ENCODE measurements at regions not wholly inside any gene's neighbourhood (a gene's known extent, or its start where the extent isn't known, plus 50 kb on each side); places are given as distances from the start of the nearest gene placed in this dataset.
"Not testable (repeated sequence)": the region's sequence is repeated elsewhere in the genome, so short reads cannot be mapped to it uniquely, and the experiment has no call there.

GRCh38 chr4:55028196-55028595 is 97.2 kb downstream of the KDR start:
- no peak for FAIRE-seq

DNA sequence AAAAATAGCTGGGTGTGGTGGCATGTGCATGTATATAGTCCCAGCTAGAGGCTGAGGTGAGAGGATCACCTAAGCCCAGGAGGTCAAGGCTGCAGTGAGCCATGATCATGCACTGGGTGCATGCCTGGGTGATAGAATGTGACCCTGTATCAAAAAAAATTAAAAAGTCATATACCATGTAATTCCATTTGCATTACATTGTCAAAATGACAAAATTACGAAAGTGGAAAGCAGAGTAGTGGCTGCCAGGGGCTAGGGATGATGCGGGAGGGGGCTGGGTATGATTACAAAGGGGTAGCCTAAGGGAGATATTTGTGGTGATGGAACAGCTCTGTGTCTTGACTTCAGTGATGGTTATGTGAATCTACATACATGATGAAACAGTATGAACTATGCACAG is 97.8 kb downstream of the KDR start:
- no peak for FAIRE-seq

- FAIRE-seq: not testable (repeated sequence)
Observed at GRCh38 chr4:55025456-55025855, 99.9 kb downstream of the KDR start.

DNA sequence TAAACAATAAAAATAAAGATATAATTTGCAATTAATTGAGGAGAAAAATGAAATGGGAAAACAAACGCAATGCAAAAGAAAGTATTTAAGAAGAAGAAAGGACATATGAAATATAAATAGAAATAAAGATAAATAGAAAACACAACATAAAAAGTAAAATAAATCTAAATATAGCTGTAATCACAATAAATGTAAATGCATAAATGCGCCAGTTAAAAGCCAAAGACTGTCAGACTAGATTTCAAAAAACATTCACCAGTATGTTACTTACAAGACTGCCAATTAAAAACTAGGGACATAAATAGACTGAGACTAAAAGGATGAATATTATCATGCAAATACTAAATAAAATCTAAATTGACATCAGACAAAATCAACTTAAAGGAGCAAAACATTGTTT is 102.4 kb downstream of the KDR start:
- FAIRE-seq: peak; percentile 9

GRCh38 chr4:55021214-55021613 is 104.2 kb downstream of the KDR start:
- FAIRE-seq: no peak

- no peak for FAIRE-seq
Observed at GRCh38 chr4:55020131-55020530, 105.3 kb downstream of the KDR start.

DNA sequence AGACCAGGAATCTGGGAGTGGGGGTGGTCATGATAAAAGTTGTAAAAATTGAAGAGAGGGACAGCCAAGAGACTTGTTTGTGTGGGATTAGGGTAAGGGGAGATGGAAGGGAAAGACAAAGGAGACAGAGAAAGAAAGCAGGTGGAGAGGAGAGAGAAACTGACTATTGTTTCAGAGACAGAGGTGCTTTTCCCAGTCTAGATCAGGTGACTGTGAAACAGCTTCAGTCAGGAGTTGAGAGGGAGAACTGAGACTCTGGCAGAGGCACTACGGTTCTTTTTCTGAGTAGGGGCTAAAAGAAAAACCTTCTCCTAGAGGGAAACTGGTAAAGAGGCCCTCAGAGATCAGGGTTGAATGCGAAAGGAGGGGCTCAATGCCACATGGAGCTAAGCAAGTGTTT is 106.4 kb downstream of the KDR start:
- FAIRE-seq: no peak

DNA sequence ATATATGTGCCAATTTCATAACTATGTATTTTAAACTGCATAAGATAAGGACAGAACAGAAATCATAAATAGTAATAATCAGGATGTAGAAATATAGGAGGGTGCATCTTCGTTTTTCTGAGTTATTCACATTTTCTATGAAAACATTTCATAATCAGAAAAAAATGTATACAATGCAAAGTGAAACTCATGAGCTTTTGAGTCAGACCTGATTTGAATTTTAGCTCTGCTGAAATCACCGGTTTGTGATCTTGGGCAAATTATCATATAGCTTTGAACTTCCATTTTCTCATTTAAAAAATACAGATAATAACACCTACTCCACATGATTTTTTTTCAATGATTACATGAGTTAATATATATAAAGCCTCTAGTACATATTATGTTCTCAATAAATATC is 106.9 kb downstream of the KDR start:
- FAIRE-seq: no peak

GRCh38 chr4:55017406-55017805 is 108.0 kb downstream of the KDR start:
- FAIRE-seq: no peak

GRCh38 chr4:55016131-55016530 is 109.3 kb downstream of the KDR start:
- FAIRE-seq: no peak

DNA sequence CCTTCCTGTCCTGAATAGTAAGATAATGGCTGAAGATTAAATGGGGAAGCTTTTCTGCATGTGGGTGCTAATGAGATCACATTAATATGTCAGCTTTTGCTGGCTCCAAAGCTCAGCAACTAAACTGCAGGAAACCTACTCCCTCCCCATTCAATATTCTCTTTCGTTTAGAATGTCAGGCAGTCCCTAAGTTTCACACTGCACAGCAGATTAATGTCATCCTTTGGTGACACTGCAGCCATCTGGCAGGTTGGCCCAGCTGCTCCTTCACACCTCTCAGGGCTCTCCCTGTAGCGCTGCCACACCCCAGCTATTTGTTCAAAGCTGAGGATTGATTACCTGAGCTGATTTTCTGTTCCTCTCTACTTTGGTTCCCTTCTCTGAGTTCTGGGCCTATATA is 110.5 kb downstream of the KDR start:
- no peak for FAIRE-seq

DNA sequence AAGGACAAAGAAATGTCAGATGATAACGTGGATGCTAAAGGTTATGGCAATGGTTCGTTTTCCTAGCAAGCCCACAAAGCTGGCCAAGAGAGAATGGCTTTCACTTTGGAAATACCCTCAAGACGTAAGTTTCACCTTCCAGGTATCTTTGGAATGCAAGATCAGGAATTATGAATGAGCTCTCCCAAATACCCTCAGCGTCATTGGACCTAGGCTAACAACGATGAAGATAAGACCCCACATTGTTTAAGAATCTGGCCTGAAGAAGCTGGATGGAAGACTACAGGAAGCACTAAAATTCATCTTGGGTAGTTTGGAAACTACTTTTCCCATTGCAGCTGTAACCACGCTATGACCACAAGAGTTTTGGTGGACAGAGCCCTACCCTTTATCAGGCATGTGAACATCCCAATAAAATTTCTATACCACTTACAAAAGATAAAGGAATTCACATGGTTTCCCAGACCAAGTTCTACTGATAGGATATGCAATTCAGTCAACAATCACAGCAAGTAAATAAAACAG is 111.9 kb downstream of the KDR start:
- no peak for FAIRE-seq

- no peak for FAIRE-seq
Observed at GRCh38 chr4:55012363-55013230, 112.8 kb downstream of the KDR start.

DNA sequence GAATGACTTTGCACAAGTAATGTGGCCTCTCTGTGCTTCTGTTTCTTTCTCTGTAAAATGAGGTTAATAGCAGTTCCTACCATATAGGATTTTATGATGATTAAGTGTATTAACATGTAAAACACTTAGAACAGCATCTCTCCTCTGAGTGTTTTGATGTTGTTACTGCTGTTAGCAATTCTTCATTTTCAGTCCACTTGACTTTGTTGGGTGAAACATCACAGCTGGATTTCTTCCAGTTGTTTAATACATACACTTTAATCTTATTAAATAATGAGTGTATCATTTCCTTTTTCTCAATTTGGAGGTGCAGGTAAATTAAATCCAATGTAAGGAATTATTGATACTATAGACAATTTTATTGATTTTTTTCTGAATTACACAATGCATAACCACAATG is 113.6 kb downstream of the KDR start:
- no peak for FAIRE-seq

- peak; percentile 57 for FAIRE-seq
Observed at GRCh38 chr4:55010550-55010949, 114.8 kb downstream of the KDR start.

- no peak for FAIRE-seq
Observed at GRCh38 chr4:55008166-55009056, 117.0 kb downstream of the KDR start.

DNA sequence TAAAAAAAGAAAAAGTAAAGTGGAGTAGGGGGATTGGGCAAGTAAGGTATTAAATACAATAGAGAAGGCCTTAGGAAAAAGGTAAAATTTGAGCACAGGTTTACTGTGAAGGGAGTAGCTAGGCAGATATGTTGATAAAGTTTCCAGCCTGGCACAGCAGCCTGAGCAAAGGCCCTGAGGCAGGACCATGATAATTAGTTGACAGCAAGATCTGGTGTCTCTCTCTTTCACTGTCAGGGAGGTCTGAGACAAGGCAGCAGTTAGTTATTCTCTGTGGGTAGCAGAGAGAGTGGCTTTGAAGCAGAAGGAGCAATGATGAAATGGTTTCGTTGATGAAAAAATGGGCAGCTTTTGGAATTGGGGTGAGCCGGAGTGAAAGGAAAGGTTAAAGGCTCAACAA is 119.5 kb downstream of the KDR start:
- no peak for FAIRE-seq

DNA sequence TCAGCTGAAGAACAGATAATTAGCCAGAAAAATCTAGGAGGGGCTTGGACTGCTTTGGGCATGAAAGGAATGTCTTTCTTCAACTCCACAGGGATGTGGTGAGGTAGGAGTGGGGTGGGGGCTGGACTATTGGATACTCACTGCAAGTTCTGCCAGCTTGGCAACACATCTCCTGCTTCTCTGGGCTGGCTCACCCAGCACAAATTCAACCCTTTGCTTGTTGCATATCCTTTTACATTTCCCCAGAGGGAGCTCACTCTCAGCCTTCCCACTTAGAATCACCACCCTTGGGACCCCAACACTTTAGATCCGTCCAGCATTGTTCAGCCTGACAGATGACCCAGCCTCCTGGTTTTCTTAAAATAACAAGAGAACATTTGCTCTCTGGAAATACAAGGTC is 120.6 kb downstream of the KDR start:
- no peak for FAIRE-seq

DNA sequence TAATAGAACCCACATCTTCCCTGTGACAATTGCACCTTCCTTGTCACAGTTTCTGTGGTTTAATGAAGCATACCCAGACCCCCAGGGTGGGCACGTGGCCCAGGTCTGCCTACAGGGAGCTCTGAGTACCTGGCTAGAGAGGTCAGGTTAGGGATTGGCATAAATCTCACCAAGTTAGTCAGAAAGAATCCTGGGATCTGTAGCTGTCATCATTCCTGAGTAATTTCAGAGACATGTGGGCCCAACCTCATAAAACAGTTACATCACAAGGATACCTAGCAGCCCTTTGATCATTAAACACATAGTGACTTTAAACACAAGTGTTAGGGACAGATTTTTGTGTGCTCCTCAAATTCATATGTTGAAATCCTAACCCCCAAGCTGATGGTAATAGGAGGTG is 123.0 kb downstream of the KDR start:
- no peak for FAIRE-seq

- no peak for FAIRE-seq
Observed at GRCh38 chr4:55001538-55001937, 123.9 kb downstream of the KDR start.

GRCh38 chr4:54999003-54999402 is 126.4 kb downstream of the KDR start:
- FAIRE-seq: peak; percentile 86

DNA sequence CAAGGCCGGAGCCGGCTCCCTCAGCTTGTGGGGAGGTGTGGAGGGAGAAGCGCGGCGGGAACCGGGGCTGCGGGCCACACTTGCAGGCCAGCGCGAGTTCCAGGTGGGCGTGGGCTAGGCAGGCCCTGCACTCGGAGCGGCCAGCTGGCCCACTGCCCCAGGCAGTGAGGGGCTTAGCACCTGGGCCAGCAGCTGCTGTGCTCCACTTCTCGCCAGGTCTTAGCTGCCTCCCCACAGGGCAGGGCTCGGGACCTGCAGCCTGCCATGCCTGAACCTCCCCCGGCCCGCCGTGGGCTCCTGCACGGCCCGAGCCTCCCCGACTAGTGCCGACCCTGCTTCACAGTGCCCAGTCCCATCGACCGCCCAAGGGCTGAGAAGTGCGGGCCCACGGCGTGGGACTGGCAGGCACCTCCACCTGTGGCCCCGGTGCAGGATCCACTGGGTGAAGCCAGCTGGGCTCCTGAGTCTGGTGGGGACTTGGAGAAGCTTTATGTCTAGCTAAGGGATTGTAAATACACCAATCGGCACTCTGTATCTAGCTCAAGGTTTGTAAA is 131.8 kb downstream of the KDR start:
- FAIRE-seq: not testable (repeated sequence)

- no peak for FAIRE-seq
Observed at GRCh38 chr4:54992266-54992665, 133.1 kb downstream of the KDR start.
